GM18499 (cell line): ENCODE measurements at regions not wholly inside any gene's neighbourhood (a gene's known extent, or its start where the extent isn't known, plus 50 kb on each side); places are given as distances from the start of the nearest gene placed in this dataset.
"Not testable (repeated sequence)": the region's sequence is repeated elsewhere in the genome, so short reads cannot be mapped to it uniquely, and the experiment has no call there.

Experiments
- ATAC-seq: cut with Tn5 transposase; IDR thresholded peaks from one replicate; pipeline ENCODE4 v1.9.1; 2021; ENCODE audit warnings: moderate number of reproducible peaks; ENCODE audit not compliant: insufficient read depth, unreplicated experiment

DNA sequence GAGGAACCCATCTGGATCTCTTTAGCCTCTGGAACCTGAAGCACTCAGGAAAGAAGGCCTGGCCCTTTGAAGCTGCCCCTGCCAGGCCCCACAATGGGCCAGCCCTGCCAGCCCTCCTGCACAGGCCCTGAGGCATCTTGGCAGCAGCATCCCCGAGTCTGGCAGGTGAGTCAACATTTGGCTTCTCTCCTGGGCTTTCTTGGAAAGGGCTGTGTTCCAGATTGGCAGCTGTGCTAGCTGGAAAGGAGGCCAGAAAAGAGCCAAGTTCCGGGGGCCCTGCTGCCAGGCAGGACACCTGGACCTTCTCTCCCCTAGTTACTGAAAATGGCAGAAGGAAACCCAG is 187.2 kb downstream of the SHQ1 start:
- no peak for ATAC-seq

DNA sequence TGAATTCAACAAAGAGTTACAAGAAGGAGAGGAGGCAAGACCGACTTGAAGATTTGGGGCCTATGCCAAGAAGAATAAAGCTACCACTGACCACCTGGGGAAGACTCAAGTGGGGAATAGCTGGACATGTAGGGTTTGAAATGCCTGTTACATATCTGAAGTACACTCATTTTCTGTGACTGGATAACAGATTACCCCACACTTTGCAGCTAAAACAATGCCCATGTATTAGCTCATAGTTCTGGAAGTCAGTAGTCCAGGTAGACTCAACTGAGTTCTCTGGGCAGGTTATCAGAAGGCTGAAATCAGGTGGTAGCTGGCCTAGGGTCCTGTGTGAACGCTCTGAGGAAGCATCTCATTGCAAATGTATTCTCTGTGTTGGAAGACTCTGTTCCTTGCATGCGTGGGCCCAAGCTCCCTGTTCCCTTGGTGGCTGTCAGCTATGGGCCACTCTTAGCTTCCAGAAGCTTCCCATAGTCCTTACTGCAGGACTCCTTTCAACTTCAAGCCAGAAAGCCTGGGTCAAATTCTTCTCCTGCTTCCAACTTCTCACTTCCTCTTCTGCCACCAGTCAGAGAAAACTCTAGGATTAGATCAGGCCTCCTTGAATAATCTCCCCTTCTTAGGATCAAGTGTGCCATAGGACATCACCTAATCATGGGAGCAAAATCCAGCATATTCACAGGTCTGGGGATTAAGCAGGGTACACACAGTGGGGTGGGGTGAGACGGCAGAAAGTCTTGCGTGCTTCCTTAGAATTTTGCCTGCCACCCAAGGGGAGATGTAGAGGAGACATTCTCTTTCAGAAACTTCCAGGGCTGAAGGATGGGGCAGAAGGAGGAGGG is 187.8 kb downstream of the SHQ1 start:
- no peak for ATAC-seq

DNA sequence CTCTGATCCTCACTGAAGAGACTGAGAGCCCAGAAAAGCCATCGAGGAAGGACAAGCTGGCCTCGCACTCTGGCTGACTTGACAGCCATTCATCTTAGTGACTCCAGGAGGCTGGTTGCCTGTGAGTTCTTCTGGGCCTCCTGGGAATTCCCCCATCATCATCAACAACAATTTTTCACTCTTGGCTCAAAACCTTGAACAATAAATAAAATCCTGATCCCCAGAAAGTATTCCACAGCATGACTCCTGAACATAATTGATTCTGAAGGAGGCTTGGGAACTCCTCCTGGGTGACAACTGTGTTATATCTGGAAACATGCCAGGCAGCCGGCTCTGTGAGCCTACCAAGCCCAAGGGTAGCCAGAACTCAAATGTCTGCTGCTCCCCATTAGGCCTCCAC is 188.6 kb downstream of the SHQ1 start:
- ATAC-seq, result no peak

DNA sequence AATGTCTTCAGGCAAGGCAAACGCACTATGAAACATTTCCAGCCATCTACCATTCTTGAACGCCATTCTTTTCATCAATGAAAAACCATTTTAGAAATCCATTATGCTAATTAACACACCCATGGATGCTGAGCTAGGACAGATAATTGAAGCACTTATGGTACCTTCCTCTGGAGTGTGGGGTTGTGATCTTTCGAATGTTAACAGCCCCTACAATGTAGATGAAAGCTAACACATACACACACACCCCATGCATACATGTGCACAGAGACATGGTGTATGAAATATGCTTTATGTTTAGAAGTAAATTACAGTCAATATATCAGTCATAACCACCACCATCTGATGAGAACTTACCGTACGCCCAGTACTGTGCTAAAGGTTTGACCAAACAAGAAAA is 189.1 kb downstream of the SHQ1 start:
- ATAC-seq, result no peak

DNA sequence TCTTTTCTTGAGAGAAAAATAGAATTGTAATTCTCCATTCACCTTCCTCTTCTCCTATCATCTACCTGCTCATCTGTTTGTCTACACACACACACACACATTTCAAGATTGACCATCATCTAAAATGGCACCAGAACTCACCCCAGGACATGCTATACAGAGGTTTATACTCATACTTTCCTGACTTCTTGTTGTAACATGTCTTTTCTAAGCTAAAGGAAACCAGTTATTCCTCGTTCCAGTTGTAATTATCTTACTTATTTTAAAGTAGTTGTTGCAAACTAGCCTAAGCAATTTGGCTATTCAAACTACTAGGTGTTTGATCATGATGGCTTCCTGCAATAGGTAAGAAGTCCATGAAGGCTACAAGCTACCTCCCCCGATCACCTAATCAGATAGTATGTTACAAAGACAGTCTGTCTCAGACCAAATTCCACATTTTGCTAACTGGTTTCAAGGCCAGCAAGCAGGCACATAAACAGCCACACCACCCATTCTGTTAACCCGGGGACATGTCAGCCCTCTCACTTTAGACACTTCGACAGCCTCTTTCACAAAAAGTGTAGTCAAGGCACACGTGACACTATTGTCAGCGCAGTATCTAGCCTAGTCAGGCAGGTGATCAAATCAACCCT is 189.7 kb downstream of the SHQ1 start:
- ATAC-seq, result no peak

DNA sequence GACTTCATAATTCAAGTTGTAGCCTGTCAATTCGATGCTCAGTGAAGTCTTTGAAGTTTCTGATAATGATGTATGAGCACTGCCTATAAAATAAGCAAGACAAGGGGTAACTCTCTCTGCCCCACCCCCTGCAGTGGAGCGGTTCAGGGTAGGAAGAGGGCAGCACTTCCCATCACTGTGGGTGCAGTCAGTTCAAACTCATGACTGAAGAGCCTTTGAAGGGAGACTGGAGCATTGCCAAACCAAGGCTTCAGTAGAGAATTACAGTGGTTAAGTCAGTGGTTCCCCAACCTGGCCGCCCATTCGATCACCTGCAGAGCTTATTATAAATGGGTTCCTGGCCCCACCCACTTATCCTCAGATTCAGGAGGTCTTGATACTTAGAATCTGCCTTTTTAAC is 190.6 kb downstream of the SHQ1 start:
- ATAC-seq, result no peak

DNA sequence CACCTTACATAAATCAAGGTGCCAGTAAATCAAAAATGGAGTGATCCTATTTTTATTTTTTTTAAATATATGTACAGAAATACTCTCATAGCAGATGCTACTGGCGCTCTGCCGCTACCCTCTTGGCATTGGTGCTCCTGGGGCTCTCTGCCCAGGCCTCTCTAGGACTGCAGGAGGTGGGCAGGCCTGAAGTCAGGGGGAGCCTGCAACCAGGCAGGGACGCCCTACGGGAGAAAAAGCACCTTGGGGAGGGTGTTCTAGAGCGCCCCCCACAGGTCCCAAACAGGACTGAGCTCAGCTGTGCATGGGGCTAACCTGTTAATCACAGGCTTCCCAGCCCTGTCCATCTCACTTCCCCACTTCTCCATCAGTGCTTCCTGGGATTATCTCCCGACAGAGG is 192.5 kb downstream of the SHQ1 start:
- ATAC-seq, result no peak

DNA sequence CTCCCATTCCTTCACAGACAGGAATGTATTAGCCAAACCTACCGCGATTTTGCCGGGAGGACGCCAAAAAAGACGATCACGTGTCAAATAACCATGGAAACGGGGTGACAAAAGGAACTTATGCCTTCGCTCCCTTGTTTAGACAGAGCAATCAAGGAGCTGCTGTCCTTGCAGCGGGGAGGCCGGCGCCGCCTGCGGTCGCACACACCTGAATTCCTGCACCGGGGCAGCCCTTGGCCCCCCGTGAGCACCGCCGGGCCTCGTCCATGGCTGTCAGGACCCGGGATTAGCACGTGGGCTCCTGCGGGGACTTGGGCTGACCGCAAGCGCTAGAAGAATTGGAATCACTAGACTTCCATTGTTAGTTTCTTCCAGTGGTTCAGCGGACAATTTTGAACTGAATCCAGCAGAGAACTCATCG is 193.1 kb downstream of the SHQ1 start:
- ATAC-seq, result no peak

DNA sequence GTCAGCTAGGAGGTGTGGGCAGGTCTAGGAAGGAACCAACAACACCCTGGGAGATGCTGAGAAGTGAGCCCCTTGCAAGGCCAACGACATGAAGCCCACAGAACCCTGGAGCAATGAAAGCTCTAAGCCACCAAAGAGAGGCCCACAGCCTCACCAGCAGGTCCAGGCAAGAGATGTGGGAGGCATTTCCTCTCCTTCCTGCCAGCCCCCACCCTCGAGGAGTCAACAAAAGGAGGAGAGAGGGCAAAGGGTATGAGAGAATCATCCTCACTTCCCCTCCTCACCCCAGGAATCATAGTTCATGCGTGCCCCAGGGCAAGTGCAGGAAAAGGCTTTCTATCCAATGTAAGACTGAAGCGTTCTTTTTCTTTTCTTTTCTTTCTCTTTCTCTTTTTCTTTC is 195.8 kb downstream of the SHQ1 start:
- ATAC-seq, result no peak

DNA sequence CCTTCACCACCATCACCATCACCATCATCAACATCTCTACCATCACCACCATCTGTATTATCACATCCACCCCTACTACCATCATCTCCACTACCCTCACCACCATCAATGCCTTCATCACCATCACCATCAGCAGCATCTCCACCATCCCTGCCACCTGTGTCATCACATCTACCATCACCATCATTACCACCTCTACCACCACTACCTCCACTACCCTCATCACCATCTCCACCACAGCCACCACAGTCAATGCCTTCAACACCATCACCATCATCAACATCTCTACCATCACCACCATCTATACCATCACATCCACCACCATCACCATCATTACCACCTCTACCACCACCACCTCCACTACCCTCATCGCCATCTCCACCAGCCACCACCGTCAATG is 196.7 kb downstream of the SHQ1 start:
- ATAC-seq, result no peak

DNA sequence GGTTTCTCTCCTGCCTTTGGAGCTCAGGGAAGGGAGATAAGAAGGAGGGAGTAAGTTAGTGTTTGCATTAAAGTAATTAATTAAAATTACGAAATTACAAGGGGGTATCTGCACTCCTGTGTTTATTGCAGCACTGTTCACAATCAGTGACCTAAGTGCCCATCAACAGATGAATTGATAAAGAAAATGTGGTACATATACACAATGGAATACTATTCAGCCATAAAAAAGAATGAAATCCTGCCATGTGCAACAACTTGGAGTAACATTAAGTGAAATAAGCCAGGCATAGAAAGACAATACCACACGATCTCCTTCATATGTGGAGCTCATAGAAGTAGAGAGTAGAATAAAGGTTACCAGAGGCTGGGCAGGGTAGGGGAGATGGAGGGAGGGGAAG is 202.0 kb downstream of the SHQ1 start:
- no peak for ATAC-seq

DNA sequence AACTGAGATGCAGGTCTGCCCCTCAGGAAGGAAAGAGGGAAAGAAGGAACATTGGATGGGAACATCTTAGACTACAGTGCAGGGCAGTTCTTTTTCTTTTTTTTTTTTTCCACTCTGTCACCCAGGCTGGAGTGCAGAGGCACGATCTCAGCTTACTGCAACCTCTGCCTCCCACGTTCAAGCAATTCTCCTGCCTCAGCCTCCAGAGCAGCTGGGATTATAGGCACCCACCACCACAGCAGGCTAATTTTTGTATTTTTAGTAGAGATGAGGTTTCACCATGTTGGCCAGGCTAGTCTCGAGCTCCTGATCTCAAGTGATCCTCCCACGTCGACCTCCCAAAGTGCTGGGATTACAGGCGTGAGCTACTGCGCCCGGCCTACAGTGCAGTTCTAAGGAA is 204.6 kb downstream of the SHQ1 start:
- ATAC-seq, result not testable (repeated sequence)

DNA sequence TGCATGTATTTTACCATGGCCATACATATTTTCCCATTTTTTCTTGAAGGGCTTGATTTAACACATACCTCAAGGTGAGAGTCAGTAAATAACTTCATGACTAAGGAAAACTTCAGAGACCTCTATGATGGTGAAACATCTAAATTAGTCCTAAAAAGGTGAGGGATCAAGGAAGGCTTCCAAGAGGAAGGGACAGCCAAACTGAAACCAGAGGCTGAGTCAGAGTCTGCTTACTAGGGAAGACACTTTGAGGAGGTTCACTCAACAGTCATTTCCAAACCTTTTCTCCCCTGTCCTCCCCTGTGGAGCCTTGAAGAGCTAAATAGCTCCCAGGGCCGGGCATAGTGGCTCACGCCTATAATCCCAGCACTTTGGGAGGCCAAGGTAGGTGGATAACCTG is 206.6 kb downstream of the SHQ1 start:
- ATAC-seq, result no peak

DNA sequence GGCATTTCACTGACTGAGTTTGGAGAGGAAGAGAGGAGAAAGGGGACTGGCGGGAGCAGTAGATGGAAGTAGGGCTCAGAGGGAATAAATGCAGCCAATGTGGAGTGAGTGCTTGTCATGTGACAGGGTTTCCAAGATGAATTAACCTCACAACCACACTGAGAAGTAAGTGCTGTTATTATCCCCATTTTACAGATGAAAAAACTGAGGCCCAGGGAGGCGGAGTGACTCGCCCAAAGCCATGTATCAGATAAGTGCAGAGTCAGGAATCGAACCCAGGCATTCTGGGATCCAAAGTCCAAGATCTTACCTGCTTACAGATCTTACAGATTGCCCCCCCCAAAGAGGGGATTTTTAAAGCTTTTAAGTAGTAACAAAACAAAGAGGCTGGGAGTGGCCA is 207.2 kb downstream of the SHQ1 start:
- no peak for ATAC-seq

DNA sequence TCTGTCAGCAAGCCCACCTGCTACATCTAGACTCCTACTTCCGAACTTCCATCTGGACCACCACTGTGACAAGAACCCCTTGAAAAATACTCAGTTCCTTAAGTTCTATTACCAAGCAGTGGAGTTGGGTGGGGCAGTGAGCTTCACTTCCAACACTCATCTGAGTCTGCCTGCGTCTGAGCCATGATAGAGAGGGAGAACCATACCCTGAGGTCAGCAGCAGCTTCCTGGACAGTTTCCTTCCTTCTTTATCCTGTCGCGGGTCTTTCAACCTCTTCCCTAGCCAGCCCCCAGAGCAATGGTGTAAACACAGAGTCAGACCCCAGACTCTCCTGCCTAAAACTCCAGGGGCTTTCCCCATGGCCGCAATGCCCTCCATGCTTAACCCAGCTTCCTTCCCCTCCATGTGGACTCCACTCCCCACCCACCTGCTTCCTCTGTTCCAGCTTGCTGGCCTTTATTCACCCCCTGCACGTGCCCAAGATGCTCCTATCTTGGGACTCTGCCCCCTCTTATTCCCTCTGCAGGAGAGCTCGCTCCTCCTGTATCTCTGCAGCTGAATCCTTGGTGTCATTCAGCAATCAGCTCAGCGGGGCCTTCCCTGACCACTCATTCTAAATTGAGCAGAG is 211.2 kb downstream of the SHQ1 start:
- no peak for ATAC-seq

DNA sequence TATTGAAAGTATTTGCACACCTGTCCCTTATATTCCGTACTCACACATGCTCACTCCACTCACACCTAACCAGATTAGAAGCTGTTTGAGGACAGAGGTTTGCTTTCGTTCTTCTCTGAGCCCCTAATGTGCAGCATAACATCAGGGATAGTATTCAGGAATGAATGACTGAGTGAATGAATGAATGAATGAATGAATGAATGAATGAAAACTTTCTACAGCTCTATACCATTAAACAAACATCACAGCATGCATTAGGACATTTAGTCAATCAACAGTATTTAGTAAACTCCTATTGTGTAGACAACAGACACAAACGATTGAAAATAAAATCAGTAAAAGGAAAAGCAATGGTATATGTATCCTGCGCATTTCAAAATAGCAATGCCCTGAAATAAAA is 212.7 kb downstream of the SHQ1 start:
- no peak for ATAC-seq

DNA sequence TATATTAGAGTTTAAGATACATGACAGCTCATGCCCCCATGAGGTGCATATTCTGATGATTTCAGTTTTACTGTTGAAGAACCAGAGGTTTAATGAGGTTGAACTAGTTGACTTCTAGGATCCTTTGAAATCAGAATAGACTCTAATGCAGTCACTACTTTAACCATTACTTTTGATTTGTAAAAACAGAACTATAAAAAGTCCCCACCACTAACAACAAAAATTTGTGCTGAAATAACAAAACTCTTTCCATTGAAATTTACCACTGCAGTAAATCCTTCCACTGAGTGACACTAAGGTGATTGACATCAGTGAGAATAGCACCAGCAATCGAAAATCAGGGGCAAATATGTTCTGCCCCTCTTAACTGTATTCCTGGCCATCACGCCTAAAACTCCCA is 214.1 kb downstream of the SHQ1 start:
- peak; percentile 30 for ATAC-seq

DNA sequence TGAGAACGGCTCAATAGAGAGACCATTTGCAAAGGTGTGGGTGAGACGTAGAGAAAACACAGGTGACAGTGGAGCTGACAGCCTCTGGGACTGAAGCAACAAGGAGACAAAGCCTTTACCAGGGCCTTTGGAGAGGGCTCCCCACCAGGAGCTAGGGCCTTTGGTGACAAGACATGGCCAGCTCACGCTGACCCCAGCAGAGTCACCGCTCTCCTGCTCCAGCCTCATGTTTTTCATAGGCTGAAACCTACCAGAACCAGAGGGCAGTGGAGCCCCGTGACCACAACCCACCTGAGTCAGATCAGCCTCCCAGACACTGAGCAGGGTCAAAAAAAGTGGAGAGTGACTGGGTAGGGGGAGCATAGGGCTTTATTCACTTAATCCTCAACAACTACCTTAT is 214.7 kb downstream of the SHQ1 start:
- no peak for ATAC-seq

DNA sequence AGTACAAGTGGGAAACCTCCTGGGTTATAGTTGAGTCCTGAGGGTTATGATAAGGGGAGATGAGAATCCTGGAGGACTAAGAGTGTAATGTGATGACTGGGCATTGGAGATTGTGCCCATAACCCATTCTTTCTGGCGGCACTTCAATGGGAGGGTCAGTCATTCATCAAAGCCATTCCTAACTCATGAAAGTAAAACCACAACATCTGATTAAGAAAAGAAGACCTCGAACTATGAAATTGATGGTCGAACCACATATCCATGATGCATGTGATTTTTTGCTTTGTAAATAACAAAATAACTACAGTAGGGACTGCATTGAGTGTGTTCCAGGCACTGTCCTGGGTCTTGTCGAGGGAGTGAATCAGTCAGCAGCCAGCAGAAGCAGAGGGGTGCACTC is 215.1 kb downstream of the SHQ1 start:
- no peak for ATAC-seq

DNA sequence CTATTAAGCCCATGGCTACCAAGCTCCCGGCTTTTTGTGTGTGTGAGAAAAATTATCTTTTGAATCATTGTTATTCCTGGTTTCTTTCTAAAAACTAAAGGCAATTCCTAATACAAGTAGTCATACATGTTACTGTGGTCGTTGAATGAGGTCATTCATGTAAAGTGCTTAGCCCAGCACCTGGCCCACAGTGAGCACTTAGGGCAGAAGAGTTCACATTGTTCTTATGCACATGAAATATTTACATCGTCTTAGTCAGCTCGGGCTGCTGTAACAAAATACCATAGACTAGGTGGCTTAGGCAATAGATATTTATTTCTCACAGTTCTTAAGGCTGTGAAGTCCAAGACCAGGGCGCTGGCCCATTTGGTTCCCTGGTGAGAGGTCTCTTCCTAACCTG is 216.1 kb downstream of the SHQ1 start:
- no peak for ATAC-seq

DNA sequence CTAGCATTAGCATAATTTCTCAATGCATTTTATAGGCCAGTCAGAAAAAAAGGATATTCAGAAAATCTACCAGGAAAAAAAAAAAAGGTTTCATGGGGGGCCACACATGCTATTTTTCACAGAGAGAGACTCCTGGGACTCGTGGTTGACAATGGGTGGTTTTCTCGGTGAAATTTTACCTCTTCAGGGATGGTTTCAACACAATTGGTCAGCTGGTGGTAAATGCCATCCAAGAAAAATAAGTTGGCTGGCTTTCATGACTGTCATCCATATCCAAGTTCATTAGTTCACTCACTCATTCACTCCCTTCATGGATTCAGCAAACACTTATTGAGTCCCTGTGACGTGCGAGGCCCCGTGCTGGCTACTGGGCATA is 217.3 kb downstream of the SHQ1 start:
- no peak for ATAC-seq
